DOHH2 (cell line): ENCODE measurements at regions not wholly inside any gene's neighbourhood (a gene's known extent, or its start where the extent isn't known, plus 50 kb on each side); places are given as distances from the start of the nearest gene placed in this dataset.

Experiments
- H3F3A ChIP-seq: fragments of 200-600 bp; sonication (generic), shearing (Covaris generic); 2 replicates; pipeline ENCODE4 v1.6.0; 2016; ENCODE audit warnings: antibody characterized with exemption, mild to moderate bottlenecking; ENCODE audit not compliant: control insufficient read depth, insufficient read depth
- H3K27ac ChIP-seq: fragments of 200-600 bp; sonication (generic); 2 replicates; pipeline ENCODE4 v1.5.1; 2014; ENCODE audit warnings: low read depth, mild to moderate bottlenecking, low read length, moderate library complexity
- H3K27me3 ChIP-seq: fragments of 200-600 bp; sonication (generic); 2 replicates; pipeline ENCODE4 v1.6.1; 2014; ENCODE audit warnings: mild to moderate bottlenecking, low read length, mixed read lengths; ENCODE audit not compliant: control insufficient read depth
- H3K36me3 ChIP-seq: fragments of 200-600 bp; sonication (generic); 2 replicates; pipeline ENCODE4 v1.6.1; 2014; ENCODE audit warnings: mild to moderate bottlenecking, low read length, moderate library complexity, mixed read lengths; ENCODE audit not compliant: control insufficient read depth
- H3K4me1 ChIP-seq: fragments of 200-600 bp; sonication (generic); 2 replicates; pipeline ENCODE4 v1.6.1; 2014; ENCODE audit warnings: mild to moderate bottlenecking, low read length, mixed read lengths; ENCODE audit not compliant: control insufficient read depth
- H3K4me2 ChIP-seq: fragments of 200-600 bp; sonication (generic); 2 replicates; pipeline ENCODE4 v1.6.0; 2014; ENCODE audit warnings: mild to moderate bottlenecking, low read length, moderate library complexity
- H3K4me3 ChIP-seq: fragments of 200-600 bp; sonication (generic); 2 replicates; pipeline ENCODE4 v1.5.1; 2014; ENCODE audit warnings: mild to moderate bottlenecking, low read length, mixed read lengths
- H3K79me2 ChIP-seq: fragments of 200-600 bp; sonication (generic); 2 replicates; pipeline ENCODE4 v1.6.1; 2014; ENCODE audit warnings: mild to moderate bottlenecking, low read length, mixed read lengths; ENCODE audit not compliant: control insufficient read depth
- H3K9me2 ChIP-seq: fragments of 200-600 bp; sonication (generic); replicated peaks from 2 replicates; pipeline ENCODE4 v1.6.1; 2014; ENCODE audit warnings: mild to moderate bottlenecking, low read length, mixed read lengths; ENCODE audit not compliant: control insufficient read depth
- H3K9me3 ChIP-seq: fragments of 200-600 bp; sonication (generic); 2 replicates; pipeline ENCODE4 v1.6.1; 2014; ENCODE audit warnings: antibody characterized with exemption, low read length, mixed read lengths; ENCODE audit not compliant: control insufficient read depth, insufficient read depth
- H4K20me1 ChIP-seq: fragments of 200-600 bp; sonication (generic); 2 replicates; pipeline ENCODE4 v1.6.0; 2014; ENCODE audit warnings: low read depth, mild to moderate bottlenecking, antibody characterized with exemption, low read length, moderate library complexity; ENCODE audit not compliant: control insufficient read depth, insufficient read depth
- EZH2phosphoT487 ChIP-seq: fragments of 200-600 bp; sonication (generic); IDR thresholded peaks from 2 replicates; pipeline ENCODE4 v1.6.1; 2017; ENCODE audit warnings: borderline replicate concordance, mild to moderate bottlenecking, antibody characterized with exemption, low read length, moderate library complexity, mixed read lengths
- TF ChIP-seq, protein P1 (sequence below): fragments of 200-600 bp; sonication (generic); IDR thresholded peaks from one replicate; pipeline ENCODE4 v1.5.1; 2014; ENCODE audit warnings: antibody characterized with exemption, mild to moderate bottlenecking, low read depth, low read length; ENCODE audit not compliant: poor library complexity, severe bottlenecking

- no peaks in the 10 kb centered on the region for H3K36me3 ChIP-seq
- H3K4me2 ChIP-seq, result no peak overlapping the region
- no peaks in the 10 kb centered on the region; the same call in 1 of the 2 replicates for H3K4me1 ChIP-seq
- TF ChIP-seq, protein P1, sequence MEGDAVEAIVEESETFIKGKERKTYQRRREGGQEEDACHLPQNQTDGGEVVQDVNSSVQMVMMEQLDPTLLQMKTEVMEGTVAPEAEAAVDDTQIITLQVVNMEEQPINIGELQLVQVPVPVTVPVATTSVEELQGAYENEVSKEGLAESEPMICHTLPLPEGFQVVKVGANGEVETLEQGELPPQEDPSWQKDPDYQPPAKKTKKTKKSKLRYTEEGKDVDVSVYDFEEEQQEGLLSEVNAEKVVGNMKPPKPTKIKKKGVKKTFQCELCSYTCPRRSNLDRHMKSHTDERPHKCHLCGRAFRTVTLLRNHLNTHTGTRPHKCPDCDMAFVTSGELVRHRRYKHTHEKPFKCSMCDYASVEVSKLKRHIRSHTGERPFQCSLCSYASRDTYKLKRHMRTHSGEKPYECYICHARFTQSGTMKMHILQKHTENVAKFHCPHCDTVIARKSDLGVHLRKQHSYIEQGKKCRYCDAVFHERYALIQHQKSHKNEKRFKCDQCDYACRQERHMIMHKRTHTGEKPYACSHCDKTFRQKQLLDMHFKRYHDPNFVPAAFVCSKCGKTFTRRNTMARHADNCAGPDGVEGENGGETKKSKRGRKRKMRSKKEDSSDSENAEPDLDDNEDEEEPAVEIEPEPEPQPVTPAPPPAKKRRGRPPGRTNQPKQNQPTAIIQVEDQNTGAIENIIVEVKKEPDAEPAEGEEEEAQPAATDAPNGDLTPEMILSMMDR, result no peak
- no peak for TF ChIP-seq EZH2phosphoT487
- no peak overlapping the region for H3K27ac ChIP-seq
- no peaks in the 10 kb centered on the region for H3K27me3 ChIP-seq
- no peaks in the 10 kb centered on the region for H4K20me1 ChIP-seq
- H3K9me2 ChIP-seq, result no peaks in the 10 kb centered on the region
- no peak overlapping the region for H3K4me3 ChIP-seq
- no peaks in the 10 kb centered on the region for H3F3A ChIP-seq
- no peaks in the 10 kb centered on the region for H3K79me2 ChIP-seq
- H3K9me3 ChIP-seq, result no peaks in the 10 kb centered on the region
Measured at GRCh38 chr18:4858379-4859127, 338.5 kb downstream of the AKAIN1 start.

DNA sequence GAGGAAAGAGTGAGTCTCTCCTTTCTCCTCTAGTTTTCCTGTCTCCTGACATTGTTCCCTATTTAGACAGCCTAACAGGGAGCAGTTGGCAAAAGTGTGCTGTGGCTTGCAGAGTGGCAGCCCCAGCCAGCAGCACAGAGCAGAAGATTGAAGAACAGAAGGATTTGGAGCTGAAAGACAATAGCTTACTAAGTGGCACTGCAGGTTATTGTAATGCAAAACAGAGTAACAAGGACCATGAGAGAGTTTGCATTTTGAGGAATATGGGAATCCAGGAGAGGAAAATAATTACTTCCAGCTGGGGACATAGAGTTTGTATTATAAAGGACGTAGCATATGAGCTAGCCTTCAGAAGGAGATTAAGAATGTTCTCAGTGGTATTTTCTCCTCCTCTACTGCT, 342.4 kb downstream of the AKAIN1 start:
- Histone ChIP-seq H3K4me2 (no peak overlapping the region), H3F3A (no peaks in the 10 kb centered on the region), H3K9me2 (no peaks in the 10 kb centered on the region), H3K27me3 (no peaks in the 10 kb centered on the region), H3K79me2 (no peaks in the 10 kb centered on the region), H3K9me3 (no peaks in the 10 kb centered on the region), H3K4me3 (no peak overlapping the region), H3K4me1 (no peaks in the 10 kb centered on the region; the same call in 1 of the 2 replicates), H3K36me3 (no peaks in the 10 kb centered on the region), H3K27ac (no peak overlapping the region), H4K20me1 (no peaks in the 10 kb centered on the region)
- TF ChIP-seq, protein P1, result no peak
- no peak for TF ChIP-seq EZH2phosphoT487

GRCh38 chr18:4851301-4851976, 345.6 kb downstream of the AKAIN1 start:
- no peaks in the 10 kb centered on the region for H3K4me1 ChIP-seq
- H3K36me3 ChIP-seq, result no peaks in the 10 kb centered on the region
- no peaks in the 10 kb centered on the region for H4K20me1 ChIP-seq
- H3K27ac ChIP-seq, result no peak overlapping the region
- no peaks in the 10 kb centered on the region for H3K9me3 ChIP-seq
- no peaks in the 10 kb centered on the region for H3K9me2 ChIP-seq
- no peak for TF ChIP-seq EZH2phosphoT487
- TF ChIP-seq, protein P1, result no peak
- no peaks in the 10 kb centered on the region for H3K27me3 ChIP-seq
- no peak overlapping the region for H3K4me2 ChIP-seq
- no peaks in the 10 kb centered on the region for H3F3A ChIP-seq
- no peak overlapping the region for H3K4me3 ChIP-seq
- H3K79me2 ChIP-seq, result no peaks in the 10 kb centered on the region
